Activated CD8-positive, alpha-beta T cell treated with anti-CD3 and anti-CD28 coated beads, Interleukin-2, amount 10 ng/mL, durations not matched to agents 7 days and 5 days (primary cell): ENCODE measurements at regions not wholly inside any gene's neighbourhood (a gene's known extent, or its start where the extent isn't known, plus 50 kb on each side); places are given as distances from the start of the nearest gene placed in this dataset.

ENCODE experiments used
- ATAC-seq: fragments of 150-1000 bp; cut with Tn5 transposase; one replicate; pipeline ENCODE4 v1.10.0; 2021; ENCODE audit warnings: moderate library complexity
- CTCF ChIA-PET: fragments of 350-600 bp; sonication (Branson Sonifier 250); formaldehyde crosslinking; loops from one replicate; lab custom pipeline; 2021; ENCODE audit warnings: antibody characterized with exemption; lab: Charles Lee
- POLR2A ChIA-PET: fragments of 350-600 bp; sonication (Branson Sonifier 250); formaldehyde crosslinking; loops from one replicate; lab custom pipeline; 2021; ENCODE audit warnings: antibody characterized with exemption; lab: Charles Lee
- DNase-seq: peaks from one replicate; pipeline ENCODE4 v3.0.0-alpha.2; 2020
- H3K27ac Mint-ChIP-seq: one replicate; pipeline ENCODE4 v1.8.0; 2021; ENCODE audit warnings: mild to moderate bottlenecking, mixed read lengths
- H3K27me3 Mint-ChIP-seq: one replicate; pipeline ENCODE4 v1.8.0; 2021; ENCODE audit warnings: low read depth, mixed read lengths
- H3K36me3 Mint-ChIP-seq: one replicate; pipeline ENCODE4 v1.8.0; 2021; ENCODE audit warnings: low read depth, mixed read lengths
- H3K4me1 Mint-ChIP-seq: one replicate; pipeline ENCODE4 v1.8.0; 2021; ENCODE audit warnings: low read depth, mixed read lengths
- H3K4me3 Mint-ChIP-seq: one replicate; pipeline ENCODE4 v1.8.0; 2021; ENCODE audit warnings: mild to moderate bottlenecking, mixed read lengths
- H3K9me3 Mint-ChIP-seq: one replicate; pipeline ENCODE4 v1.8.0; 2022; ENCODE audit warnings: mixed read lengths; ENCODE audit not compliant: insufficient read depth

GRCh38 chr13:48892053-48892687 lies 83.5 kb upstream of the FNDC3A start:
- ChIA-PET CTCF (no interaction called here), POLR2A (no interaction called here)
- Mint-ChIP-seq H3K4me1 (peaks cover 1% of the 10 kb centered on the region), H3K27ac (no peak overlapping the region), H3K36me3 (no peaks in the 10 kb centered on the region), H3K4me3 (no peak overlapping the region), H3K27me3 (no peaks in the 10 kb centered on the region), H3K9me3 (peaks cover 3% of the 10 kb centered on the region)
- DNase-seq: no peak
- no peak for ATAC-seq

GRCh38 chr13:48892688-48893075 lies 83.0 kb upstream of the FNDC3A start:
- POLR2A ChIA-PET: no interaction called here
- Mint-ChIP-seq H3K27me3 (no peaks in the 10 kb centered on the region), H3K4me3 (no peak overlapping the region), H3K36me3 (no peaks in the 10 kb centered on the region), H3K9me3 (peaks cover 3% of the 10 kb centered on the region), H3K4me1 (peaks cover 1% of the 10 kb centered on the region), H3K27ac (no peak overlapping the region)
- CTCF ChIA-PET: no interaction called here
- no peak for ATAC-seq
- DNase-seq: no peak

GRCh38 chr13:48896312-48896711 lies 79.4 kb upstream of the FNDC3A start:
- peaks cover 3% of the 10 kb centered on the region for H3K36me3 Mint-ChIP-seq
- POLR2A ChIA-PET: no interaction called here
- H3K27me3 Mint-ChIP-seq: peaks cover 12% of the 10 kb centered on the region
- CTCF ChIA-PET: interaction anchor here (0.7 kb wide), 1 partner anchor 58 kb away, joined by 3 read pairs; no protein-coding TSS in a partner anchor
- H3K27ac Mint-ChIP-seq: no peak overlapping the region
- no peak for ATAC-seq
- H3K9me3 Mint-ChIP-seq: peaks cover 3% of the 10 kb centered on the region
- H3K4me3 Mint-ChIP-seq: no peak overlapping the region
- H3K4me1 Mint-ChIP-seq: peaks cover 1% of the 10 kb centered on the region
- DNase-seq: no peak

GRCh38 chr13:48901781-48902180 lies 73.9 kb upstream of the FNDC3A start:
- Mint-ChIP-seq H3K9me3 (no peaks in the 10 kb centered on the region), H3K4me3 (no peak overlapping the region), H3K4me1 (no peaks in the 10 kb centered on the region), H3K27me3 (peaks cover 24% of the 10 kb centered on the region), H3K36me3 (peaks cover 3% of the 10 kb centered on the region), H3K27ac (no peak overlapping the region)
- DNase-seq (no peak), ATAC-seq (no peak)
- CTCF ChIA-PET: no interaction called here
- POLR2A ChIA-PET: no interaction called here

- H3K27ac Mint-ChIP-seq: no peak overlapping the region
- ATAC-seq (no peak), DNase-seq (no peak)
- POLR2A ChIA-PET: no interaction called here
- H3K4me1 Mint-ChIP-seq: no peaks in the 10 kb centered on the region
- no peaks in the 10 kb centered on the region for H3K9me3 Mint-ChIP-seq
- H3K36me3 Mint-ChIP-seq: peaks cover 3% of the 10 kb centered on the region
- H3K27me3 Mint-ChIP-seq: peaks cover 27% of the 10 kb centered on the region
- H3K4me3 Mint-ChIP-seq: no peak overlapping the region
- CTCF ChIA-PET: no interaction called here
Observed at GRCh38 chr13:48902368-48902767, 73.3 kb upstream of the FNDC3A start.

- no peak for ATAC-seq
- no peaks in the 10 kb centered on the region for H3K36me3 Mint-ChIP-seq
- H3K27me3 Mint-ChIP-seq: peaks cover 28% of the 10 kb centered on the region
- CTCF ChIA-PET: no interaction called here
- no peak for DNase-seq
- H3K27ac Mint-ChIP-seq: no peak overlapping the region
- POLR2A ChIA-PET: no interaction called here
- H3K4me1 Mint-ChIP-seq: no peaks in the 10 kb centered on the region
- H3K9me3 Mint-ChIP-seq: no peaks in the 10 kb centered on the region
- H3K4me3 Mint-ChIP-seq: no peak overlapping the region
Observed at GRCh38 chr13:48904668-48905290, 70.9 kb upstream of the FNDC3A start.

- H3K27me3 Mint-ChIP-seq: peaks cover 20% of the 10 kb centered on the region
- H3K4me1 Mint-ChIP-seq: no peaks in the 10 kb centered on the region
- H3K9me3 Mint-ChIP-seq: no peaks in the 10 kb centered on the region
- no peak for ATAC-seq
- CTCF ChIA-PET: no interaction called here
- no peak overlapping the region for H3K27ac Mint-ChIP-seq
- POLR2A ChIA-PET: no interaction called here
- DNase-seq: no peak
- H3K4me3 Mint-ChIP-seq: no peak overlapping the region
- no peaks in the 10 kb centered on the region for H3K36me3 Mint-ChIP-seq
Observed at GRCh38 chr13:48906200-48906599, 69.5 kb upstream of the FNDC3A start.

GRCh38 chr13:48908381-48909055 lies 67.2 kb upstream of the FNDC3A start:
- DNase-seq (no peak), ATAC-seq (no peak)
- ChIA-PET CTCF (no interaction called here), POLR2A (no interaction called here)
- Mint-ChIP-seq H3K4me1 (no peaks in the 10 kb centered on the region), H3K27ac (no peak overlapping the region), H3K27me3 (peaks cover 10% of the 10 kb centered on the region), H3K4me3 (no peak overlapping the region), H3K9me3 (no peaks in the 10 kb centered on the region), H3K36me3 (no peaks in the 10 kb centered on the region)

- ChIA-PET POLR2A (no interaction called here), CTCF (no interaction called here)
- ATAC-seq (no peak), DNase-seq (no peak)
- H3K27ac Mint-ChIP-seq: no peak overlapping the region
- H3K9me3 Mint-ChIP-seq: no peaks in the 10 kb centered on the region
- H3K4me1 Mint-ChIP-seq: no peaks in the 10 kb centered on the region
- no peaks in the 10 kb centered on the region for H3K36me3 Mint-ChIP-seq
- H3K27me3 Mint-ChIP-seq: peaks cover 7% of the 10 kb centered on the region
- H3K4me3 Mint-ChIP-seq: no peak overlapping the region
Observed at GRCh38 chr13:48909056-48909389, 66.7 kb upstream of the FNDC3A start.

- ATAC-seq (no peak), DNase-seq (no peak)
- peaks cover 7% of the 10 kb centered on the region for H3K27me3 Mint-ChIP-seq
- no peaks in the 10 kb centered on the region for H3K9me3 Mint-ChIP-seq
- POLR2A ChIA-PET: no interaction called here
- CTCF ChIA-PET: no interaction called here
- no peaks in the 10 kb centered on the region for H3K36me3 Mint-ChIP-seq
- no peak overlapping the region for H3K4me3 Mint-ChIP-seq
- H3K27ac Mint-ChIP-seq: no peak overlapping the region
- no peaks in the 10 kb centered on the region for H3K4me1 Mint-ChIP-seq
Observed at GRCh38 chr13:48910686-48911085, 65.0 kb upstream of the FNDC3A start.

- Mint-ChIP-seq H3K9me3 (no peaks in the 10 kb centered on the region), H3K27me3 (no peaks in the 10 kb centered on the region), H3K36me3 (no peaks in the 10 kb centered on the region), H3K27ac (no peak overlapping the region), H3K4me3 (no peak overlapping the region), H3K4me1 (no peaks in the 10 kb centered on the region)
- POLR2A ChIA-PET: no interaction called here
- CTCF ChIA-PET: no interaction called here
- no peak for DNase-seq
- no peak for ATAC-seq
Observed at GRCh38 chr13:48919751-48920150, 56.0 kb upstream of the FNDC3A start.

- Mint-ChIP-seq H3K4me3 (no peak overlapping the region), H3K36me3 (no peaks in the 10 kb centered on the region), H3K27me3 (no peaks in the 10 kb centered on the region), H3K4me1 (no peaks in the 10 kb centered on the region), H3K9me3 (no peaks in the 10 kb centered on the region), H3K27ac (no peak overlapping the region)
- ATAC-seq (no peak), DNase-seq (no peak)
- ChIA-PET POLR2A (no interaction called here), CTCF (no interaction called here)
Observed at GRCh38 chr13:48920730-48921129, 55.0 kb upstream of the FNDC3A start.
